ENCODE measurements at regions not wholly inside any gene's neighbourhood (a gene's known extent, or its start where the extent isn't known, plus 50 kb on each side); places are given as distances from the start of the nearest gene placed in this dataset.

- DNase-seq, result no peak
- no peaks in the 10 kb centered on the region for H3K4me1 ChIP-seq (ENCODE audit: low read length)
- H3K27me3 ChIP-seq (replicated peaks; ENCODE audit: insufficient read depth, low read length), result no peaks in the 10 kb centered on the region
- no peak overlapping the region for H3K4me3 ChIP-seq (ENCODE audit: low read length)
- H3K9me2 ChIP-seq (replicated peaks; ENCODE audit: insufficient read depth, low read length), result no peaks in the 10 kb centered on the region
- no peak overlapping the region for H2AFZ ChIP-seq (ENCODE audit: low read length)
- H3K36me3 ChIP-seq (replicated peaks; ENCODE audit: insufficient read depth, low read length), result no peaks in the 10 kb centered on the region
- no peaks in the 10 kb centered on the region for H3K79me2 ChIP-seq (ENCODE audit: low read length)
- H3K27ac ChIP-seq (ENCODE audit: low read length), result no peak overlapping the region
- no peak overlapping the region for H3K4me2 ChIP-seq (ENCODE audit: low read depth, low read length)
- H4K20me1 ChIP-seq (ENCODE audit: insufficient read depth, low read length), result no peaks in the 10 kb centered on the region
- no peaks in the 10 kb centered on the region for H3K9me3 ChIP-seq (replicated peaks; ENCODE audit: insufficient read depth, low read length)
- no peak overlapping the region for H3K9ac ChIP-seq (ENCODE audit: low read length)
- H3F3A ChIP-seq (ENCODE audit: insufficient read depth, low read length), result no peaks in the 10 kb centered on the region
- TF ChIP-seq EZH2phosphoT487 (IDR thresholded peaks at IDR 0.05; ENCODE audit: low read length) (no peak), EZH2 (optimal IDR thresholded peaks at IDR 0.05; ENCODE audit: low read depth, low read length) (no peak), CTCF (IDR thresholded peaks at IDR 0.05; ENCODE audit: low read length) (no peak)
These were observed 143.6 kb downstream of the PHETA1 start for GRCh38 chr12:111225307-111225706.

GRCh38 chr12:111224186-111225066 is 144.5 kb downstream of the PHETA1 start:
- no peak for DNase-seq
- H3K4me3 ChIP-seq (ENCODE audit: low read length), result no peak overlapping the region

GRCh38 chr12:111222523-111222922 is 146.4 kb downstream of the PHETA1 start:
- H3K9me2 ChIP-seq (replicated peaks; ENCODE audit: insufficient read depth, low read length), result no peaks in the 10 kb centered on the region
- H3K27me3 ChIP-seq (replicated peaks; ENCODE audit: insufficient read depth, low read length), result no peaks in the 10 kb centered on the region
- TF ChIP-seq CTCF (IDR thresholded peaks at IDR 0.05; ENCODE audit: low read length) (no peak), EZH2phosphoT487 (IDR thresholded peaks at IDR 0.05; ENCODE audit: low read length) (no peak), EZH2 (optimal IDR thresholded peaks at IDR 0.05; ENCODE audit: low read depth, low read length) (no peak)
- no peak overlapping the region for H3K27ac ChIP-seq (ENCODE audit: low read length)
- no peak overlapping the region for H3K4me2 ChIP-seq (ENCODE audit: low read depth, low read length)
- no peaks in the 10 kb centered on the region for H4K20me1 ChIP-seq (ENCODE audit: insufficient read depth, low read length)
- no peak overlapping the region for H3K9ac ChIP-seq (ENCODE audit: low read length)
- H2AFZ ChIP-seq (ENCODE audit: low read length), result no peak overlapping the region
- H3K4me3 ChIP-seq (ENCODE audit: low read length), result no peak overlapping the region
- H3K36me3 ChIP-seq (replicated peaks; ENCODE audit: insufficient read depth, low read length), result no peaks in the 10 kb centered on the region
- H3K4me1 ChIP-seq (ENCODE audit: low read length), result no peaks in the 10 kb centered on the region
- no peaks in the 10 kb centered on the region for H3K9me3 ChIP-seq (replicated peaks; ENCODE audit: insufficient read depth, low read length)
- H3F3A ChIP-seq (ENCODE audit: insufficient read depth, low read length), result no peaks in the 10 kb centered on the region
- no peak for DNase-seq
- no peaks in the 10 kb centered on the region for H3K79me2 ChIP-seq (ENCODE audit: low read length)

More at GRCh38 chr12:111224186-111225066, 144.5 kb downstream of the PHETA1 start:
- H3K4me1 ChIP-seq (ENCODE audit: low read length), result no peaks in the 10 kb centered on the region
- H3K9ac ChIP-seq (ENCODE audit: low read length), result no peak overlapping the region
- no peaks in the 10 kb centered on the region for H3K79me2 ChIP-seq (ENCODE audit: low read length)
- H3K9me2 ChIP-seq (replicated peaks; ENCODE audit: insufficient read depth, low read length), result no peaks in the 10 kb centered on the region
- H3F3A ChIP-seq (ENCODE audit: insufficient read depth, low read length), result no peaks in the 10 kb centered on the region
- no peak overlapping the region for H3K27ac ChIP-seq (ENCODE audit: low read length)
- no peaks in the 10 kb centered on the region for H3K9me3 ChIP-seq (replicated peaks; ENCODE audit: insufficient read depth, low read length)
- no peak overlapping the region for H3K4me2 ChIP-seq (ENCODE audit: low read depth, low read length)
- no peaks in the 10 kb centered on the region for H4K20me1 ChIP-seq (ENCODE audit: insufficient read depth, low read length)
- no peaks in the 10 kb centered on the region for H3K36me3 ChIP-seq (replicated peaks; ENCODE audit: insufficient read depth, low read length)
- no peaks in the 10 kb centered on the region for H3K27me3 ChIP-seq (replicated peaks; ENCODE audit: insufficient read depth, low read length)
- H2AFZ ChIP-seq (ENCODE audit: low read length), result no peak overlapping the region
- TF ChIP-seq EZH2 (optimal IDR thresholded peaks at IDR 0.05; ENCODE audit: low read depth, low read length), result no peak
- no peak for TF ChIP-seq CTCF (IDR thresholded peaks at IDR 0.05; ENCODE audit: low read length)
- no peak for TF ChIP-seq EZH2phosphoT487 (IDR thresholded peaks at IDR 0.05; ENCODE audit: low read length)

Measured in MM.1S (cell line).